Neural crest cell (in vitro differentiated cells): ENCODE measurements at regions not wholly inside any gene's neighbourhood (a gene's known extent, or its start where the extent isn't known, plus 50 kb on each side); places are given as distances from the start of the nearest gene placed in this dataset.

ENCODE experiments used
- DNase-seq: peaks from one replicate; pipeline ENCODE4 v3.0.0; 2021; ENCODE audit warnings: low read depth, mixed read lengths, low spot score
- H3K27ac Mint-ChIP-seq: one replicate; pipeline ENCODE4 v1.8.0; 2021; ENCODE audit warnings: mild to moderate bottlenecking, mixed read lengths; ENCODE audit not compliant: unreplicated experiment
- H3K27me3 Mint-ChIP-seq: 2 replicates; pipeline ENCODE4 v1.8.0; 2021; ENCODE audit warnings: low read depth, mild to moderate bottlenecking, mixed read lengths
- H3K36me3 Mint-ChIP-seq: 2 replicates; pipeline ENCODE4 v1.8.0; 2021; ENCODE audit warnings: low read depth, mild to moderate bottlenecking, mixed read lengths
- H3K4me1 Mint-ChIP-seq: 2 replicates; pipeline ENCODE4 v1.8.0; 2021; ENCODE audit warnings: mixed read lengths
- H3K4me3 Mint-ChIP-seq: one replicate; pipeline ENCODE4 v1.8.0; 2021; ENCODE audit warnings: mild to moderate bottlenecking, mixed read lengths
- H3K9me3 Mint-ChIP-seq: 2 replicates; pipeline ENCODE4 v1.8.0; 2021; ENCODE audit warnings: mixed read lengths
- TF ChIP-seq, protein P1 (sequence below): fragments of 200-600 bp; sonication (generic); conservative IDR thresholded peaks from 2 replicates; pipeline ENCODE4 v1.5.0; 2021; ENCODE audit warnings: antibody characterized with exemption, mild to moderate bottlenecking

DNA sequence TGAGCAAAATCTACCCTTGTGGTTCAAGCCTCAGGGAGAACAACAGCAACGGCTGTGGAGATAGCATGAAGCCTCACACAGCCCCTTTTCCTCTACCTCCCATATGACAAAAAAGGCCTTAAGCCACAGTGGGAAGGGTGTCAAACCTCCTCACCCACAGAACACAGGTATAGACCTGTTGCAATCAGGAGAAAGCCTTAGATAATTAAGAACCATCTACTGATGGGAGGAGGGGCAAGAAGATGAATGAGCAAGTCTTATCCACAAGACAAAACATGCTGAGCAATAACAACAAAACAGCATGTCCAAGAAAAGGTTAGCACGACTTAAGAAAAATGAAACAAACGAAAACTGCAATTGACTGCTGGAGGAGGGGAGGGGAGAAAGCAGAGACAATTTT lies 272.9 kb upstream of the BCHE start:
- no peaks in the 10 kb centered on the region for H3K9me3 Mint-ChIP-seq
- TF ChIP-seq, protein P1, sequence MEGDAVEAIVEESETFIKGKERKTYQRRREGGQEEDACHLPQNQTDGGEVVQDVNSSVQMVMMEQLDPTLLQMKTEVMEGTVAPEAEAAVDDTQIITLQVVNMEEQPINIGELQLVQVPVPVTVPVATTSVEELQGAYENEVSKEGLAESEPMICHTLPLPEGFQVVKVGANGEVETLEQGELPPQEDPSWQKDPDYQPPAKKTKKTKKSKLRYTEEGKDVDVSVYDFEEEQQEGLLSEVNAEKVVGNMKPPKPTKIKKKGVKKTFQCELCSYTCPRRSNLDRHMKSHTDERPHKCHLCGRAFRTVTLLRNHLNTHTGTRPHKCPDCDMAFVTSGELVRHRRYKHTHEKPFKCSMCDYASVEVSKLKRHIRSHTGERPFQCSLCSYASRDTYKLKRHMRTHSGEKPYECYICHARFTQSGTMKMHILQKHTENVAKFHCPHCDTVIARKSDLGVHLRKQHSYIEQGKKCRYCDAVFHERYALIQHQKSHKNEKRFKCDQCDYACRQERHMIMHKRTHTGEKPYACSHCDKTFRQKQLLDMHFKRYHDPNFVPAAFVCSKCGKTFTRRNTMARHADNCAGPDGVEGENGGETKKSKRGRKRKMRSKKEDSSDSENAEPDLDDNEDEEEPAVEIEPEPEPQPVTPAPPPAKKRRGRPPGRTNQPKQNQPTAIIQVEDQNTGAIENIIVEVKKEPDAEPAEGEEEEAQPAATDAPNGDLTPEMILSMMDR = no peak
- no peaks in the 10 kb centered on the region for H3K36me3 Mint-ChIP-seq
- H3K27ac Mint-ChIP-seq = no peak overlapping the region
- no peak overlapping the region for H3K4me3 Mint-ChIP-seq
- no peaks in the 10 kb centered on the region for H3K4me1 Mint-ChIP-seq
- DNase-seq = no peak
- H3K27me3 Mint-ChIP-seq = no peaks in the 10 kb centered on the region

GRCh38 chr3:166104938-166105337 lies 267.7 kb upstream of the BCHE start:
- Mint-ChIP-seq H3K9me3 (no peaks in the 10 kb centered on the region), H3K4me3 (no peak overlapping the region), H3K27ac (no peak overlapping the region), H3K36me3 (no peaks in the 10 kb centered on the region), H3K4me1 (no peaks in the 10 kb centered on the region), H3K27me3 (no peaks in the 10 kb centered on the region)
- no peak for DNase-seq
- TF ChIP-seq, protein P1 = no peak

DNA sequence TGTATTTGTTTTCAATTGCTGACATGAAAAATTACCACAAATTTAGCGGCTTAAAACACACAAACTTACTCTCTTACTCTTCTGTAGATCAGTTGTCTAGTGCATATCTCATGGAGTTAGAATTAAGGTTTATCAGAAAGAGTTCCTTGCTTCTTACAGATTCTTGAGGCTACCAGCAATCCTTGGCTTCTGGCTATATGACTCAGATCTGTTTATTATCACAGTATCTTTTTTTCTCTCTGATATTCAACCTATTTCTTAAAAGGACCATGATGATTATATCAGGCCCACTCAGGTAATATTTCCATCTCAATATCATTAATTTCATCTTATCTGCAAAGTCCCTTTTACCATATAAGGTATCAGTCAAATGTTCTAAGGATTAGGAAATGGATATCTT lies 263.5 kb upstream of the BCHE start:
- Mint-ChIP-seq H3K9me3 (no peaks in the 10 kb centered on the region), H3K27me3 (no peaks in the 10 kb centered on the region), H3K36me3 (no peaks in the 10 kb centered on the region), H3K4me3 (no peak overlapping the region), H3K4me1 (no peaks in the 10 kb centered on the region), H3K27ac (no peak overlapping the region)
- DNase-seq = no peak
- TF ChIP-seq, protein P1 = no peak

DNA sequence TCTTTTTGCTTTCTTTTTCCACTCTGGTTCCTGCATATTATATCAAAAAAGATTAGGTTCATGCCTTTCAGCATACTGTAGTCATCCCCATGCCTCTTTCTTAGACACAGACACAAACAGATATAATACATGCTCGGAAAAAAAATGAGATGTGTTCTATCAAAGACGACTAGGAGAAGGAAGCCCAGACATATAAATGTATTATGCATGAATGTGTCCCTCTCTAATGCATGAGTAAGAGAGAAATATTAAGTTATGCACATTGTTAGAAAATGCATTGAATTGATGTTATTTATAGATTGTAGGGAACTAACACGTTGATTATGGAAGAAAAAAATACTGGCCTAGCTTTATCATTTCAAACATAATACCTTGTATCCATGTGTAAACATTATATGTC lies 252.4 kb upstream of the BCHE start:
- Mint-ChIP-seq H3K36me3 (no peaks in the 10 kb centered on the region), H3K27me3 (no peaks in the 10 kb centered on the region), H3K9me3 (no peaks in the 10 kb centered on the region), H3K27ac (no peak overlapping the region), H3K4me3 (no peak overlapping the region), H3K4me1 (no peaks in the 10 kb centered on the region)
- TF ChIP-seq, protein P1 = no peak
- no peak for DNase-seq

GRCh38 chr3:166085164-166085856 lies 248.1 kb upstream of the BCHE start:
- Mint-ChIP-seq H3K27ac (no peak overlapping the region), H3K9me3 (no peaks in the 10 kb centered on the region), H3K27me3 (no peaks in the 10 kb centered on the region), H3K36me3 (no peaks in the 10 kb centered on the region), H3K4me3 (no peak overlapping the region), H3K4me1 (no peaks in the 10 kb centered on the region)
- DNase-seq = no peak
- TF ChIP-seq, protein P1 = no peak

DNA sequence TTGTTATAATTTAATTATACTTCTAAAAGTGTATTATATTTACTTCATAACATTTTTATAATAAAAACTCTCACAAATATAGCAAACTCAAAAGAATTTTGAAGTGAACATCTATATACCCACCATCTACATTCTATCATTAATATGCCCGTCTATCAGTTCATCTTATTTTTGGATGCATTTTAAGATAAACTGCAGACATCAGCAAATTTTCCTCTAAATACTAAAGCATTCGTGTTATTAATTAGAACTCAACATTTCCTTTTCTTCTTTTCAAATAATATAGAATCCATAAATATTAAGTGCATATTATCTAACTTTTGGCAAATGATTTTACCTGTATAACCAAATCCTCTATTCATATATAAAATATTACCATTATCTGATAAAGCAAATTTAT lies 242.9 kb upstream of the BCHE start:
- DNase-seq = no peak
- no peaks in the 10 kb centered on the region for H3K27me3 Mint-ChIP-seq
- TF ChIP-seq, protein P1 = no peak
- H3K9me3 Mint-ChIP-seq = no peaks in the 10 kb centered on the region
- no peaks in the 10 kb centered on the region for H3K36me3 Mint-ChIP-seq
- no peak overlapping the region for H3K27ac Mint-ChIP-seq
- no peak overlapping the region for H3K4me3 Mint-ChIP-seq
- no peaks in the 10 kb centered on the region for H3K4me1 Mint-ChIP-seq
